ENCODE measurements at regions not wholly inside any gene's neighbourhood (a gene's known extent, or its start where the extent isn't known, plus 50 kb on each side); places are given as distances from the start of the nearest gene placed in this dataset.

DNA sequence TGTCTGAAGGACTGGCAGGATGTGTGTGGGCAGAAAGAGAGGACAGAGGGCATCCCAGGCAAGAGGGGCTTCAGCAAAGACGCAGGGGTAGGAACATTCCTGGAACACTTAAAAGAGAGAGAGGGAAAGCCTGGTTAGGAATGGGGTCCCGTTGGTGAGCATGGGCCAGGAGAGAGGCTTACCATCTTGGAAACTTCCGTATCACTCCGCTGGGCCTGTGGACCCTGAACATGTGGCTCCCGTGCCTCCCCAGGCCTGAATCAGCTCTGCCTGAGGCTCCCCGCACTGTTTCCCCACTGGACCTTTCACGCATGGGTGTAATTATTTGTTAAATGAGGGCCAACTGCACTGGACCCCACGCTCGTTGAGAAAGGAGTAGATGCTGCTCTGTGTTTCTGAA is 191.1 kb upstream of the GLI2 start:
- TF ChIP-seq, protein P1, sequence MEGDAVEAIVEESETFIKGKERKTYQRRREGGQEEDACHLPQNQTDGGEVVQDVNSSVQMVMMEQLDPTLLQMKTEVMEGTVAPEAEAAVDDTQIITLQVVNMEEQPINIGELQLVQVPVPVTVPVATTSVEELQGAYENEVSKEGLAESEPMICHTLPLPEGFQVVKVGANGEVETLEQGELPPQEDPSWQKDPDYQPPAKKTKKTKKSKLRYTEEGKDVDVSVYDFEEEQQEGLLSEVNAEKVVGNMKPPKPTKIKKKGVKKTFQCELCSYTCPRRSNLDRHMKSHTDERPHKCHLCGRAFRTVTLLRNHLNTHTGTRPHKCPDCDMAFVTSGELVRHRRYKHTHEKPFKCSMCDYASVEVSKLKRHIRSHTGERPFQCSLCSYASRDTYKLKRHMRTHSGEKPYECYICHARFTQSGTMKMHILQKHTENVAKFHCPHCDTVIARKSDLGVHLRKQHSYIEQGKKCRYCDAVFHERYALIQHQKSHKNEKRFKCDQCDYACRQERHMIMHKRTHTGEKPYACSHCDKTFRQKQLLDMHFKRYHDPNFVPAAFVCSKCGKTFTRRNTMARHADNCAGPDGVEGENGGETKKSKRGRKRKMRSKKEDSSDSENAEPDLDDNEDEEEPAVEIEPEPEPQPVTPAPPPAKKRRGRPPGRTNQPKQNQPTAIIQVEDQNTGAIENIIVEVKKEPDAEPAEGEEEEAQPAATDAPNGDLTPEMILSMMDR (IDR thresholded peaks at IDR 0.05; ENCODE audit: low read depth, low read length, poor library complexity, severe bottlenecking), result no peak
- TF ChIP-seq EZH2phosphoT487 (IDR thresholded peaks at IDR 0.05; ENCODE audit: borderline replicate concordance, low read length), result no peak
